ENCODE measurements at regions not wholly inside any gene's neighbourhood (a gene's known extent, or its start where the extent isn't known, plus 50 kb on each side); places are given as distances from the start of the nearest gene placed in this dataset.

- H3K27ac Mint-ChIP-seq (ENCODE audit: unreplicated experiment) = no peak overlapping the region
- H3K36me3 Mint-ChIP-seq (ENCODE audit: unreplicated experiment) = no peaks in the 10 kb centered on the region
- DNase-seq (ENCODE audit: extremely low spot score, unreplicated experiment) = no peak
- no peaks in the 10 kb centered on the region for H3K27me3 Mint-ChIP-seq (ENCODE audit: unreplicated experiment)
- no peak for TF ChIP-seq CTCF (IDR thresholded peaks at IDR 0.05)
- H3K9me3 Mint-ChIP-seq (ENCODE audit: unreplicated experiment) = no peaks in the 10 kb centered on the region
- H3K4me3 Mint-ChIP-seq (ENCODE audit: unreplicated experiment) = peak overlapping the region; percentile 91
- H3K4me1 Mint-ChIP-seq (ENCODE audit: unreplicated experiment) = peaks cover 23% of the 10 kb centered on the region
Observed at GRCh38 chr3:174441588-174442301, 417.4 kb upstream of the NAALADL2 start.

DNA sequence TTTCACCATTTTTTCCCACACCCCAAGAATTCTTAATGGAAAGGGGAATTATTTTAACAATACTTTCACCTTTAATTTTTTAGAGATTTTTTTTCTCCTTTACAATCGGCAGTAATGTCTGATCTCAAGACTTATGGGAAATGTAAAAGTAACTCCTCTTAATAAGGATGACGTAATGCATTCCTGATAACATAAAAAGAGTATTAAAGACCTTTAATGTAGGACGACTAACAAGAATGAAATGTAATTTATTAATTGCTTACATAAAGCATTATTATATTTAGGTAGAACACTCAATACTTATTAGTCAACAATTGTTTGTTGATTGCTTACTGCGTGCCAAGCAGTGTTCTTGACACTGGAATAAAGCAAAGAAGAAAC is 416.8 kb upstream of the NAALADL2 start:
- no peaks in the 10 kb centered on the region for H3K36me3 Mint-ChIP-seq (ENCODE audit: unreplicated experiment)
- H3K27ac Mint-ChIP-seq (ENCODE audit: unreplicated experiment) = no peak overlapping the region
- H3K9me3 Mint-ChIP-seq (ENCODE audit: unreplicated experiment) = no peaks in the 10 kb centered on the region
- H3K27me3 Mint-ChIP-seq (ENCODE audit: unreplicated experiment) = no peaks in the 10 kb centered on the region
- DNase-seq (ENCODE audit: extremely low spot score, unreplicated experiment) = no peak
- H3K4me1 Mint-ChIP-seq (ENCODE audit: unreplicated experiment) = peaks cover 23% of the 10 kb centered on the region
- peak overlapping the region; percentile 91 for H3K4me3 Mint-ChIP-seq (ENCODE audit: unreplicated experiment)
- TF ChIP-seq CTCF (IDR thresholded peaks at IDR 0.05) = no peak

DNA sequence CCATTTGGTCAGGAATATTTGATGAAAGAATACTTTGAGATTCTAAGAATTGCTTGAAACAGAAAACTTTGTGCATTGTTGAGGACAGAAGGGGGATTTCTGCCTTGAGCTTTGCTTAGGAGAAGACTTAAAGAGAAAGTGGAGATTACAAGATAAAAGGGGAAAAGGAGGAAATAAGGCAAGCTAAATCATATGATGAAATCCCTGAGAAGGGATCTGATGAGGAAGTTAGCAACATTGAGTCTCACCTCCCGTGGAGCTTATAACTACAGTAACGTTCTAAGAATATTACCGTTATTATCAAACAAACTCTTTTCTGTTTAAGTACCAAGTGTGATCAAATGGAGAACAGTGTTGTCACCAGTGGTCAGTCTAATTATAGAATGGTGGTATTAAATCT is 414.7 kb upstream of the NAALADL2 start:
- no peak for DNase-seq (ENCODE audit: extremely low spot score, unreplicated experiment)
- Mint-ChIP-seq H3K27me3 (ENCODE audit: unreplicated experiment) (no peaks in the 10 kb centered on the region), H3K9me3 (ENCODE audit: unreplicated experiment) (peaks cover 14% of the 10 kb centered on the region), H3K36me3 (ENCODE audit: unreplicated experiment) (peaks cover 10% of the 10 kb centered on the region), H3K27ac (ENCODE audit: unreplicated experiment) (no peak overlapping the region), H3K4me3 (ENCODE audit: unreplicated experiment) (no peak overlapping the region), H3K4me1 (ENCODE audit: unreplicated experiment) (peaks cover 12% of the 10 kb centered on the region)
- TF ChIP-seq CTCF (IDR thresholded peaks at IDR 0.05) = no peak

- no peak overlapping the region for H3K27ac Mint-ChIP-seq (ENCODE audit: unreplicated experiment)
- TF ChIP-seq CTCF (IDR thresholded peaks at IDR 0.05) = no peak
- peaks cover 38% of the 10 kb centered on the region for H3K9me3 Mint-ChIP-seq (ENCODE audit: unreplicated experiment)
- peaks cover 5% of the 10 kb centered on the region for H3K4me1 Mint-ChIP-seq (ENCODE audit: unreplicated experiment)
- H3K4me3 Mint-ChIP-seq (ENCODE audit: unreplicated experiment) = no peak overlapping the region
- DNase-seq (ENCODE audit: extremely low spot score, unreplicated experiment) = no peak
- H3K27me3 Mint-ChIP-seq (ENCODE audit: unreplicated experiment) = no peaks in the 10 kb centered on the region
- peaks cover 3% of the 10 kb centered on the region for H3K36me3 Mint-ChIP-seq (ENCODE audit: unreplicated experiment)
Observed at GRCh38 chr3:174457758-174458157, 401.4 kb upstream of the NAALADL2 start.

DNA sequence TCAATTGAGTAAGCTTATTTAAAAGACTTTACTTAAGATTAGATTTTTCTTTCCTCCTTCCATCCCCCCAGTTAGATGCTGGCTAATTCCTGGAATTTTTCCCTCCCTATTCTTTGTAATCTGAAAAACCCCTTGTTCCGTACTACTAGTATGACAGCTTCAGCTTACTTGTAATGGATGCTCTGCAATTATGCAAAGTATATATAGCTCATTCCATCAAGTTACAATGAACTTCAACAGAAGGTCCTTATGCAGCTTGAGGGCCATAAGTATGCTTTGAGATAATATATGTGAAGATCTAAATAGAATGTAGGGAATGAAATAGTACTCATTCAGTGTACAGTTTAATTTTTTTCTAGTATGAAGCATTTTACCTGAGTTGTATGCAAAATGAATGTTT is 398.3 kb upstream of the NAALADL2 start:
- DNase-seq (ENCODE audit: extremely low spot score, unreplicated experiment) = no peak
- Mint-ChIP-seq H3K9me3 (ENCODE audit: unreplicated experiment) (peaks cover 9% of the 10 kb centered on the region), H3K27ac (ENCODE audit: unreplicated experiment) (no peak overlapping the region), H3K4me3 (ENCODE audit: unreplicated experiment) (no peak overlapping the region), H3K4me1 (ENCODE audit: unreplicated experiment) (peaks cover 10% of the 10 kb centered on the region), H3K27me3 (ENCODE audit: unreplicated experiment) (no peaks in the 10 kb centered on the region), H3K36me3 (ENCODE audit: unreplicated experiment) (no peaks in the 10 kb centered on the region)
- TF ChIP-seq CTCF (IDR thresholded peaks at IDR 0.05) = no peak
